Adrenal gland (tissue), 5 donors: ENCODE measurements at regions not wholly inside any gene's neighbourhood (a gene's known extent, or its start where the extent isn't known, plus 50 kb on each side); places are given as distances from the start of the nearest gene placed in this dataset.

Experiments
- CTCF ChIP-seq, 6 experiments: fragments of 450-650 bp in 4 of 6; fragments of 200-600 bp in 2 of 6; sonication (generic) in 1 of 6; IDR thresholded peaks; 1 replicate in 5 of 6; 2 replicates in 1 of 6; pipeline versions ENCODE4 v1.5.1 to v1.8.0; 2016 to 2021; ENCODE audit warnings: antibody characterized with exemption in 6 of 6, mild to moderate bottlenecking in 2 of 6, moderate library complexity in 1 of 6
- POLR2A ChIP-seq, 2 donors: fragments of 450-650 bp; IDR thresholded peaks; one replicate each; pipeline ENCODE4 v1.6.1; 2017; ENCODE audit warnings: antibody characterized with exemption in 2 of 2, mild to moderate bottlenecking in 2 of 2, moderate library complexity in 1 of 2
- donor health status: DM: no; HTN: no; CAD: no.

DNA sequence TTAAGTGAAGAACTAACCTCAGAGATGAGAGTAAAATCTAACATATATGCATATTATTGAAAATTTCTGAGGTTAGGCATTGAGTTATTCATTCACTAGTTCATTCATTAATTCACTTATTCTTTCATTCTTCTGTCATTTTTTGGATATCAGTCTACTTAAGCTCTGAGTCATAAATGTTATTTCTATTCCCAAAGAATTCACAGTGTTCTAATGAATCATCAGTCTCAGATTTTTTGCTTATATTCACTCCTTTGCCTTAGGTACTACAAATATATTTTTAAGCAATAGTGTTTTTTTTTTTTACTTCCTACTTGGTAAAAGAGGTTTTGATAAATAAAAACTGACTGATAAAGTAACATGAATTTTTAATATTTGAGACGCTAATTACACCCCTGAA is 95.2 kb upstream of the DKK2 start:
- TF ChIP-seq CTCF (IDR thresholded peaks at IDR 0.05) (no peak), POLR2A (IDR thresholded peaks at IDR 0.05) (no peak)
